Neuronal stem cell (in vitro differentiated cells): ENCODE measurements at regions not wholly inside any gene's neighbourhood (a gene's known extent, or its start where the extent isn't known, plus 50 kb on each side); places are given as distances from the start of the nearest gene placed in this dataset.
A peak's percentile ranks its signal among the peaks of the same experiment; 100 is the strongest.

Experiments
- DNase-seq: peaks from one replicate; pipeline ENCODE4 v3.0.0-alpha.2; 2013; ENCODE audit warnings: low spot score
- H2AFZ ChIP-seq: one replicate; pipeline ENCODE4 v1.6.1; 2013; ENCODE audit warnings: mild to moderate bottlenecking, low read length, inconsistent platforms
- H2AK5ac ChIP-seq: 2 replicates; pipeline ENCODE4 v1.6.1; 2013; ENCODE audit warnings: low read depth, mild to moderate bottlenecking, inconsistent platforms, low read length, moderate library complexity, mixed read lengths
- H2BK120ac ChIP-seq: 2 replicates; pipeline ENCODE4 v1.6.1; 2013; ENCODE audit warnings: low read depth, mild to moderate bottlenecking, inconsistent platforms, low read length, moderate library complexity, mixed read lengths
- H2BK12ac ChIP-seq: one replicate; pipeline ENCODE4 v1.6.1; 2013; ENCODE audit warnings: low read length, inconsistent platforms
- H2BK15ac ChIP-seq: 2 replicates; pipeline ENCODE4 v1.6.1; 2013; ENCODE audit warnings: mild to moderate bottlenecking, low read length, inconsistent platforms, mixed read lengths
- H2BK5ac ChIP-seq: one replicate; pipeline ENCODE4 v1.6.1; 2013; ENCODE audit warnings: inconsistent platforms, mild to moderate bottlenecking, low read length, moderate library complexity
- H3K14ac ChIP-seq: one replicate; pipeline ENCODE4 v1.6.1; 2013; ENCODE audit warnings: low read length, inconsistent platforms
- H3K18ac ChIP-seq: 2 replicates; pipeline ENCODE4 v1.6.1; 2013; ENCODE audit warnings: low read length, inconsistent platforms
- H3K23ac ChIP-seq: 2 replicates; pipeline ENCODE4 v1.6.1; 2013; ENCODE audit warnings: low read depth, mild to moderate bottlenecking, mixed read lengths, low read length, inconsistent platforms; ENCODE audit not compliant: poor library complexity
- H3K27ac ChIP-seq: replicated peaks from 3 replicates; pipeline ENCODE4 v1.5.1; 2013; ENCODE audit warnings: low read length, inconsistent platforms
- H3K27me3 ChIP-seq, 3 experiments: 2 replicates each; pipeline ENCODE4 v1.6.1; 2013; ENCODE audit warnings: low read length in 3 of 3, mild to moderate bottlenecking in 2 of 3, inconsistent platforms in 1 of 3, low read depth in 1 of 3, mixed read lengths in 1 of 3, moderate library complexity in 1 of 3; ENCODE audit not compliant: control insufficient read depth in 3 of 3, insufficient read depth in 3 of 3
- H3K36me3 ChIP-seq, 2 donors: replicated peaks in 1 of 2; 2 replicates each; pipeline ENCODE4 v1.6.1; 2013; ENCODE audit warnings: low read length in 2 of 2; ENCODE audit not compliant: control insufficient read depth in 2 of 2, insufficient read depth in 2 of 2
- H3K4ac ChIP-seq: 2 replicates; pipeline ENCODE4 v1.6.1; 2013; ENCODE audit warnings: inconsistent platforms, mild to moderate bottlenecking, low read length, moderate library complexity
- H3K4me1 ChIP-seq, 2 donors: 1 replicate in 1 of 2; 2 replicates in 1 of 2; pipeline ENCODE4 v1.6.1; 2013; ENCODE audit warnings: low read length in 2 of 2, low read depth in 1 of 2; ENCODE audit not compliant: control insufficient read depth in 2 of 2, insufficient read depth in 1 of 2
- H3K4me2 ChIP-seq: one replicate; pipeline ENCODE4 v1.6.1; 2013; ENCODE audit warnings: mild to moderate bottlenecking, low read length, inconsistent platforms; ENCODE audit not compliant: insufficient read depth, poor library complexity, severe bottlenecking
- H3K4me3 ChIP-seq, 2 donors: 2 replicates each; pipeline ENCODE4 v1.5.1; 2013; ENCODE audit warnings: low read length in 2 of 2, mild to moderate bottlenecking in 2 of 2, inconsistent platforms in 1 of 2, moderate library complexity in 1 of 2
- H3K79me1 ChIP-seq: one replicate; pipeline ENCODE4 v1.6.1; 2013; ENCODE audit warnings: low read depth, mild to moderate bottlenecking, inconsistent platforms, low read length, moderate library complexity
- H3K9ac ChIP-seq: one replicate; pipeline ENCODE4 v1.6.1; 2013; ENCODE audit warnings: mild to moderate bottlenecking, low read depth, low read length, inconsistent platforms; ENCODE audit not compliant: poor library complexity
- H3K9me3 ChIP-seq, 2 donors: replicated peaks in 1 of 2; 2 replicates each; pipeline versions ENCODE3 to v1.6.1; 2013; ENCODE audit warnings: low read length in 2 of 2, mild to moderate bottlenecking in 2 of 2, inconsistent platforms in 1 of 2, low read depth in 1 of 2, mixed read lengths in 1 of 2, moderate library complexity in 1 of 2; ENCODE audit not compliant: control insufficient read depth in 2 of 2, insufficient read depth in 1 of 2
- H4K8ac ChIP-seq: one replicate; pipeline ENCODE4 v1.6.1; 2013; ENCODE audit warnings: low read depth, mild to moderate bottlenecking, inconsistent platforms, low read length, moderate library complexity
- H4K91ac ChIP-seq: one replicate; pipeline ENCODE4 v1.6.1; 2013; ENCODE audit warnings: low read length, low read depth, mild to moderate bottlenecking, inconsistent platforms; ENCODE audit not compliant: poor library complexity
- WGBS, 2 donors: extraction: QIAGEN DNeasy Blood & Tissue Kit; methylation state at CpG; one replicate each; pipeline ENCODE4 v1.1.7; 2013; ENCODE audit warnings: missing lambda C conversion rate in 2 of 2, mixed read lengths in 1 of 2; ENCODE audit not compliant: insufficient read length in 2 of 2, insufficient replicate concordance in 1 of 2; ENCODE audit errors: extremely low coverage in 2 of 2; 5-methylcytosine and 5-hydroxymethylcytosine counted together

DNA sequence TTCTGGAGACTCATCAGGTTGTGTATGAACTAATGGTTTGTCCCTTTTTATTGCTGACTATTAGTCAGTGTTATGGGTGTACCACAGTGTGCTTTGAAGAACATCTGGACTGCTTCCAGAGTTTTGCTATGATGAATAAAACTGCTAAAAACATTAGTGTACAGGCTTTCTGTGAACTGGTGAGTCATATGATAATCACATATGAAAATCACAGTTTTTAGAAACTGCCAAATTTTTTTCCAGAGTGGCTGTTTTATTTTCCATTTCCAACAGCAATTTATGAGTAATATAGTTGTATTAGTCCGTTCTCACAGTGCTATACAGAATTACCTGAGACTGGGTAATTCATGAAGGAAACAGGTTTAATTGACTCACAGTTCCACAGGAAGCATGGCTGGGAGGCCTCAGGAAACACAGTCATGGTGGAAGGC, 281.2 kb upstream of the VSTM2A start:
- Histone ChIP-seq H3K9me3 (no peaks in the 10 kb centered on the region), H3K9ac (no peak overlapping the region), H3K23ac (no peak overlapping the region), H2AFZ (no peak overlapping the region), H2AK5ac (no peak overlapping the region), H4K91ac (no peak overlapping the region), H2BK5ac (no peak overlapping the region), H3K18ac (no peak overlapping the region), H3K36me3 (no peaks in the 10 kb centered on the region), H2BK120ac (no peak overlapping the region), H4K8ac (no peak overlapping the region), H3K79me1 (peaks cover 2% of the 10 kb centered on the region), H2BK15ac (no peak overlapping the region), H3K4me2 (no peak overlapping the region), H3K4me3 (no peak overlapping the region), H3K27ac (no peak overlapping the region), H3K4ac (no peak overlapping the region), H2BK12ac (no peak overlapping the region), H3K4me1 (no peaks in the 10 kb centered on the region), H3K14ac (no peak overlapping the region), H3K27me3 (no peaks in the 10 kb centered on the region)
- WGBS, 2 donors = no CpG with 5 or more reads among the region's 1 CpG
- no peak for DNase-seq

- no CpG with 5 or more reads among the region's 1 CpG for WGBS, 2 donors
- Histone ChIP-seq H3K18ac (no peak overlapping the region), H2BK120ac (no peak overlapping the region), H3K36me3 (no peaks in the 10 kb centered on the region), H3K4me3 (no peak overlapping the region), H3K79me1 (no peaks in the 10 kb centered on the region), H3K27me3 (no peaks in the 10 kb centered on the region), H4K91ac (no peak overlapping the region), H2BK12ac (no peak overlapping the region), H2BK15ac (no peak overlapping the region), H3K4me2 (no peak overlapping the region), H2AK5ac (no peak overlapping the region), H3K9ac (no peak overlapping the region), H4K8ac (no peak overlapping the region), H3K14ac (no peak overlapping the region), H3K23ac (no peak overlapping the region), H3K9me3 (no peaks in the 10 kb centered on the region), H2BK5ac (no peak overlapping the region), H3K4me1 (no peaks in the 10 kb centered on the region), H3K4ac (no peak overlapping the region), H2AFZ (no peak overlapping the region), H3K27ac (no peak overlapping the region)
- DNase-seq = no peak
Observed at GRCh38 chr7:54278847-54279246, 263.3 kb upstream of the VSTM2A start.

- Histone ChIP-seq H3K36me3 (no peaks in the 10 kb centered on the region), H3K18ac (no peak overlapping the region), H2BK15ac (no peak overlapping the region), H3K14ac (no peak overlapping the region), H3K23ac (no peak overlapping the region), H3K27me3 (no peaks in the 10 kb centered on the region), H4K91ac (no peak overlapping the region), H2AK5ac (no peak overlapping the region), H4K8ac (no peak overlapping the region), H3K4ac (no peak overlapping the region), H2BK12ac (no peak overlapping the region), H3K27ac (peak overlapping the region; percentile 18), H3K9me3 (no peaks in the 10 kb centered on the region), H3K79me1 (no peaks in the 10 kb centered on the region), H2AFZ (peak overlapping the region; percentile 17), H2BK120ac (no peak overlapping the region), H3K4me3 (no peak overlapping the region), H3K4me1 (peaks cover 2 to 3% of the 10 kb centered on the region in 2 donors), H2BK5ac (no peak overlapping the region), H3K9ac (no peak overlapping the region), H3K4me2 (no peak overlapping the region)
- peak; percentile 63 for DNase-seq
- no CpG with 5 or more reads among the region's 8 CpGs for WGBS, 2 donors
Observed at GRCh38 chr7:54292171-54292925, 249.8 kb upstream of the VSTM2A start.

DNA sequence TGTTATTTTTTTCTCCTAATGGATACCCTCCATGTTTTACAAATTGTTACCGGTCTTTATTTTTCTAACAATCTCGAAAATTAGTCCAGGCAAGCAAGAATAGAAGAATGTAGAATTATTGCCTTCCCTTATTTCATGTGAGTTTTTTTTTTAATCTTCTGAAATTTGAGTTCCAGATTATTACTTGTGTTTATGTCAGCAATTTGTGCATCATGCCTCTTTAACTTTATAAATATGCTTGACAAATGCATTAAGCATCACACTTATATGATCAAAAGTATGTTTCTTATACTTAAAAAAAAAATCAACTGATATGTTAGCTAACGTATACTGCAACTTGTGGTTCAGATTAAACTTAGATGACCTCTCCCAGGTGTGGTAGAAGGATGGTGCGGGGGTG, 242.7 kb upstream of the VSTM2A start:
- H3K18ac ChIP-seq = no peak overlapping the region
- no peak overlapping the region for H3K4ac ChIP-seq
- no peak overlapping the region for H3K4me3 ChIP-seq
- H3K9ac ChIP-seq = no peak overlapping the region
- H3K36me3 ChIP-seq = no peaks in the 10 kb centered on the region
- WGBS, 2 donors = no CpG with 5 or more reads among the region's 4 CpGs
- no peaks in the 10 kb centered on the region for H3K9me3 ChIP-seq
- no peaks in the 10 kb centered on the region for H3K4me1 ChIP-seq
- no peak overlapping the region for H3K14ac ChIP-seq
- H3K27me3 ChIP-seq = no peaks in the 10 kb centered on the region
- H4K91ac ChIP-seq = no peak overlapping the region
- no peak overlapping the region for H2BK120ac ChIP-seq
- no peak for DNase-seq
- no peak overlapping the region for H3K4me2 ChIP-seq
- no peaks in the 10 kb centered on the region for H3K79me1 ChIP-seq
- no peak overlapping the region for H3K23ac ChIP-seq
- H2AFZ ChIP-seq = no peak overlapping the region
- H2BK15ac ChIP-seq = no peak overlapping the region
- no peak overlapping the region for H2AK5ac ChIP-seq
- H4K8ac ChIP-seq = no peak overlapping the region
- no peak overlapping the region for H2BK5ac ChIP-seq
- no peak overlapping the region for H3K27ac ChIP-seq
- H2BK12ac ChIP-seq = no peak overlapping the region
